ENCODE measurements at regions not wholly inside any gene's neighbourhood (a gene's known extent, or its start where the extent isn't known, plus 50 kb on each side); places are given as distances from the start of the nearest gene placed in this dataset.

GRCh38 chr7:374706-375311 is 84.8 kb downstream of the FOXL3 start:
- H3K23ac ChIP-seq (ENCODE audit: low read depth, low read length, poor library complexity), result peak overlapping the region; percentile 80
- peak overlapping the region; percentile 82 for H4K8ac ChIP-seq (ENCODE audit: low read depth, low read length)
- peak overlapping the region; percentile 70 for H3K9ac ChIP-seq (ENCODE audit: low read depth, low read length, poor library complexity)
- no peak overlapping the region for H2AFZ ChIP-seq (ENCODE audit: low read length)
- no peaks in the 10 kb centered on the region for H3K9me3 ChIP-seq (replicated peaks in 1 of 2; ENCODE audit: control insufficient read depth in 2 of 2, insufficient read depth in 1 of 2, low read depth in 1 of 2, low read length in 2 of 2)
- DNase-seq (ENCODE audit: low spot score), result no peak
- H2BK5ac ChIP-seq (ENCODE audit: low read length), result peak overlapping the region; percentile 93
- peaks cover 5% of the 10 kb centered on the region for H3K79me1 ChIP-seq (ENCODE audit: low read depth, low read length)
- peak overlapping the region; percentile 91 for H2BK15ac ChIP-seq (ENCODE audit: low read length)
- peak overlapping the region; percentile 97 for H2BK12ac ChIP-seq (ENCODE audit: low read length)
- H3K36me3 ChIP-seq (replicated peaks in 1 of 2; ENCODE audit: control insufficient read depth in 2 of 2, insufficient read depth in 2 of 2, low read length in 2 of 2), result no peaks in the 10 kb centered on the region
- no CpG with 5 or more reads among the region's 31 CpGs for WGBS, 2 donors (ENCODE audit: extremely low coverage in 2 of 2, insufficient read length in 2 of 2, insufficient replicate concordance in 1 of 2)
- peaks cover under 1 to 37% of the 10 kb centered on the region in 2 donors for H3K4me1 ChIP-seq (ENCODE audit: control insufficient read depth in 2 of 2, insufficient read depth in 1 of 2, low read depth in 1 of 2, low read length in 2 of 2)
- peak overlapping the region; percentile 2 for H3K4ac ChIP-seq (ENCODE audit: low read length)
- no peak overlapping the region for H3K4me3 ChIP-seq (ENCODE audit: low read length in 2 of 2)
- H3K27ac ChIP-seq (replicated peaks; ENCODE audit: low read length), result no peak overlapping the region
- no peak overlapping the region for H3K4me2 ChIP-seq (ENCODE audit: insufficient read depth, low read length, poor library complexity, severe bottlenecking)
- H3K18ac ChIP-seq (ENCODE audit: low read length), result peak overlapping the region; percentile 85
- H4K91ac ChIP-seq (ENCODE audit: low read depth, low read length, poor library complexity), result no peak overlapping the region
- H2BK120ac ChIP-seq (ENCODE audit: low read depth, low read length), result peak overlapping the region; percentile 72
- H2AK5ac ChIP-seq (ENCODE audit: low read depth, low read length), result peak overlapping the region; percentile 98
- H3K27me3 ChIP-seq (ENCODE audit: control insufficient read depth in 3 of 3, insufficient read depth in 3 of 3, low read depth in 1 of 3, low read length in 3 of 3), result peaks cover 0 to 52% (median 0%) of the 10 kb centered on the region in 3 experiments
- H3K14ac ChIP-seq (ENCODE audit: low read length), result peak overlapping the region; percentile 63

- H2AK5ac ChIP-seq (ENCODE audit: low read depth, low read length), result peak overlapping the region; percentile 98
- H3K4ac ChIP-seq (ENCODE audit: low read length), result peak overlapping the region; percentile 2
- H4K8ac ChIP-seq (ENCODE audit: low read depth, low read length), result no peak overlapping the region
- no CpG with 5 or more reads among the region's 32 CpGs for WGBS, 2 donors (ENCODE audit: extremely low coverage in 2 of 2, insufficient read length in 2 of 2, insufficient replicate concordance in 1 of 2)
- H3K4me2 ChIP-seq (ENCODE audit: insufficient read depth, low read length, poor library complexity, severe bottlenecking), result no peak overlapping the region
- H2BK12ac ChIP-seq (ENCODE audit: low read length), result peak overlapping the region; percentile 97
- H3K27ac ChIP-seq (replicated peaks; ENCODE audit: low read length), result no peak overlapping the region
- H4K91ac ChIP-seq (ENCODE audit: low read depth, low read length, poor library complexity), result no peak overlapping the region
- peaks cover 0 to 56% (median 0%) of the 10 kb centered on the region in 3 experiments for H3K27me3 ChIP-seq (ENCODE audit: control insufficient read depth in 3 of 3, insufficient read depth in 3 of 3, low read depth in 1 of 3, low read length in 3 of 3)
- H2AFZ ChIP-seq (ENCODE audit: low read length), result no peak overlapping the region
- H3K79me1 ChIP-seq (ENCODE audit: low read depth, low read length), result peaks cover 5% of the 10 kb centered on the region
- peak overlapping the region; percentile 93 for H2BK5ac ChIP-seq (ENCODE audit: low read length)
- peak overlapping the region; percentile 91 for H2BK15ac ChIP-seq (ENCODE audit: low read length)
- H3K9me3 ChIP-seq (replicated peaks in 1 of 2; ENCODE audit: control insufficient read depth in 2 of 2, insufficient read depth in 1 of 2, low read depth in 1 of 2, low read length in 2 of 2), result no peaks in the 10 kb centered on the region
- peaks cover 5 to 41% of the 10 kb centered on the region in 2 donors for H3K4me1 ChIP-seq (ENCODE audit: control insufficient read depth in 2 of 2, insufficient read depth in 1 of 2, low read depth in 1 of 2, low read length in 2 of 2)
- no peaks in the 10 kb centered on the region for H3K36me3 ChIP-seq (replicated peaks in 1 of 2; ENCODE audit: control insufficient read depth in 2 of 2, insufficient read depth in 2 of 2, low read length in 2 of 2)
- H3K14ac ChIP-seq (ENCODE audit: low read length), result peak overlapping the region; percentile 71
- no peak overlapping the region for H3K9ac ChIP-seq (ENCODE audit: low read depth, low read length, poor library complexity)
- H3K23ac ChIP-seq (ENCODE audit: low read depth, low read length, poor library complexity), result no peak overlapping the region
- no peak overlapping the region for H3K4me3 ChIP-seq (ENCODE audit: low read length in 2 of 2)
- DNase-seq (ENCODE audit: low spot score), result no peak
- no peak overlapping the region for H2BK120ac ChIP-seq (ENCODE audit: low read depth, low read length)
- H3K18ac ChIP-seq (ENCODE audit: low read length), result peak overlapping the region; percentile 85
Measured at GRCh38 chr7:375321-375831, 85.4 kb downstream of the FOXL3 start.

- H3K14ac ChIP-seq (ENCODE audit: low read length), result peak overlapping the region; percentile 71
- H2BK5ac ChIP-seq (ENCODE audit: low read length), result peak overlapping the region; percentile 93
- peaks cover 2% of the 10 kb centered on the region for H3K79me1 ChIP-seq (ENCODE audit: low read depth, low read length)
- no CpG with 5 or more reads among the region's 19 CpGs for WGBS, 2 donors (ENCODE audit: extremely low coverage in 2 of 2, insufficient read length in 2 of 2, insufficient replicate concordance in 1 of 2)
- no peak overlapping the region for H4K8ac ChIP-seq (ENCODE audit: low read depth, low read length)
- peak overlapping the region; percentile 53 for H4K91ac ChIP-seq (ENCODE audit: low read depth, low read length, poor library complexity)
- no peak overlapping the region for H3K4me2 ChIP-seq (ENCODE audit: insufficient read depth, low read length, poor library complexity, severe bottlenecking)
- no peak for DNase-seq (ENCODE audit: low spot score)
- no peaks in the 10 kb centered on the region for H3K36me3 ChIP-seq (replicated peaks in 1 of 2; ENCODE audit: control insufficient read depth in 2 of 2, insufficient read depth in 2 of 2, low read length in 2 of 2)
- H3K23ac ChIP-seq (ENCODE audit: low read depth, low read length, poor library complexity), result peak overlapping the region; percentile 55
- H3K9me3 ChIP-seq (replicated peaks in 1 of 2; ENCODE audit: control insufficient read depth in 2 of 2, insufficient read depth in 1 of 2, low read depth in 1 of 2, low read length in 2 of 2), result no peaks in the 10 kb centered on the region
- peak overlapping the region; percentile 91 for H2BK15ac ChIP-seq (ENCODE audit: low read length)
- peak overlapping the region; percentile 98 for H2AK5ac ChIP-seq (ENCODE audit: low read depth, low read length)
- H3K27ac ChIP-seq (replicated peaks; ENCODE audit: low read length), result no peak overlapping the region
- no peak overlapping the region for H2BK120ac ChIP-seq (ENCODE audit: low read depth, low read length)
- no peak overlapping the region for H3K4ac ChIP-seq (ENCODE audit: low read length)
- H2AFZ ChIP-seq (ENCODE audit: low read length), result no peak overlapping the region
- peak overlapping the region; percentile 85 for H3K18ac ChIP-seq (ENCODE audit: low read length)
- H3K9ac ChIP-seq (ENCODE audit: low read depth, low read length, poor library complexity), result no peak overlapping the region
- peaks cover 8 to 44% of the 10 kb centered on the region in 2 donors for H3K4me1 ChIP-seq (ENCODE audit: control insufficient read depth in 2 of 2, insufficient read depth in 1 of 2, low read depth in 1 of 2, low read length in 2 of 2)
- H3K4me3 ChIP-seq (ENCODE audit: low read length in 2 of 2), result no peak overlapping the region
- H3K27me3 ChIP-seq (ENCODE audit: control insufficient read depth in 3 of 3, insufficient read depth in 3 of 3, low read depth in 1 of 3, low read length in 3 of 3), result peaks cover 0 to 56% (median 0%) of the 10 kb centered on the region in 3 experiments
- peak overlapping the region; percentile 41 for H2BK12ac ChIP-seq (ENCODE audit: low read length)
Measured at GRCh38 chr7:375901-376305, 85.9 kb downstream of the FOXL3 start.

DNA sequence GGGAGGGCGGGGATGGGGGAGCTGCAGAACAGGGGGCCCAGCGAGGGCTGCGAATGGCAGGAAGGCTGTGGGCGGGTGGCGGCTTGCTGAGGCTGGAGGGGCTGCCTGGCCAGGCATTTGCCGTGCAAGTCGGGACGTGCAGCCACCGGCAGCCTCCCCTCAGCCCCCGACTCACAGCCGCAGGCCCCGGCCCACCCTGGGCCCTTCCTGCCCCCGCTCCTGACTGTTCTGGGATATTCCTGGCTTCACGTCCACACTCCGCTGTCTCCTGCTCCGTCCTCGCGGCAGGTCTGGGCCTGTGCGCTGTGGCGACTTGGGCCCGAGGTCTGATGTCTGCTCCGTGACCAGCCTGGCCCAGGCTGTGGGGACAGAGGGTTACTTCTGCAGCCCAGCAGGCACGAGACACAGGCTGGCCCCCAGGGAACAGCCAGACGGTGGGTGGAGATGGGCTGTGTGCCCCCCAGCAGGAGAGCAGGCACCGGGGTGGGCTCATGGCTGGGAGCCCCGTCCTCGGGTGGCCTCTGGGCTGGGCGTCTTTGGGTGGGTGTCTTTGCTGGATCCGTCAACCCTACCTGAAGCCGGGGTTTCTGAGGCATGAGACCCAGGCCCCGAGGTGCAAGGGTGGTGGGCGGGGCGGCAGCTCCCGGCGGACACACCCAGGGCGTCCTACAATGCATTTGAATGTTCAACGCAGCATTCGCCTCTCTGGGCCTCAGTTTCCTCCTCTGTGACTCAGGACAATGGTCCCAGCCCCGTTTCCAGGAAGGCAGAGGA is 86.5 kb downstream of the FOXL3 start:
- Histone ChIP-seq H3K4ac (ENCODE audit: low read length) (peak overlapping the region; percentile 100), H2BK12ac (ENCODE audit: low read length) (peak overlapping the region; percentile 100), H3K36me3 (replicated peaks in 1 of 2; ENCODE audit: control insufficient read depth in 2 of 2, insufficient read depth in 2 of 2, low read length in 2 of 2) (no peaks in the 10 kb centered on the region), H3K27me3 (ENCODE audit: control insufficient read depth in 3 of 3, insufficient read depth in 3 of 3, low read depth in 1 of 3, low read length in 3 of 3) (peaks cover 0 to 56% (median 0%) of the 10 kb centered on the region in 3 experiments), H3K4me1 (ENCODE audit: control insufficient read depth in 2 of 2, insufficient read depth in 1 of 2, low read depth in 1 of 2, low read length in 2 of 2) (peaks cover 9 to 46% of the 10 kb centered on the region in 2 donors), H2BK120ac (ENCODE audit: low read depth, low read length) (no peak overlapping the region), H3K79me1 (ENCODE audit: low read depth, low read length) (peaks cover 2% of the 10 kb centered on the region), H2BK15ac (ENCODE audit: low read length) (peak overlapping the region; percentile 84), H2BK5ac (ENCODE audit: low read length) (peak overlapping the region; percentile 93), H4K8ac (ENCODE audit: low read depth, low read length) (peak overlapping the region; percentile 82), H3K4me3 (ENCODE audit: low read length in 2 of 2) (no peak overlapping the region), H3K18ac (ENCODE audit: low read length) (peak overlapping the region; percentile 85), H3K9me3 (replicated peaks in 1 of 2; ENCODE audit: control insufficient read depth in 2 of 2, insufficient read depth in 1 of 2, low read depth in 1 of 2, low read length in 2 of 2) (peaks cover 0 to 3% of the 10 kb centered on the region in 2 donors), H3K23ac (ENCODE audit: low read depth, low read length, poor library complexity) (peak overlapping the region; percentile 89), H2AFZ (ENCODE audit: low read length) (peak overlapping the region; percentile 38), H3K9ac (ENCODE audit: low read depth, low read length, poor library complexity) (peak overlapping the region; percentile 81), H3K4me2 (ENCODE audit: insufficient read depth, low read length, poor library complexity, severe bottlenecking) (peak overlapping the region; percentile 2), H3K27ac (replicated peaks; ENCODE audit: low read length) (no peak overlapping the region), H4K91ac (ENCODE audit: low read depth, low read length, poor library complexity) (no peak overlapping the region), H2AK5ac (ENCODE audit: low read depth, low read length) (peak overlapping the region; percentile 98), H3K14ac (ENCODE audit: low read length) (no peak overlapping the region)
- no peak for DNase-seq (ENCODE audit: low spot score)
- no CpG with 5 or more reads among the region's 39 CpGs for WGBS, 2 donors (ENCODE audit: extremely low coverage in 2 of 2, insufficient read length in 2 of 2, insufficient replicate concordance in 1 of 2)

Measured in neuronal stem cell (in vitro differentiated cells).